ENCODE measurements at regions not wholly inside any gene's neighbourhood (a gene's known extent, or its start where the extent isn't known, plus 50 kb on each side); places are given as distances from the start of the nearest gene placed in this dataset.

GRCh38 chr10:78581133-78581694 lies 487.6 kb upstream of the ZMIZ1 start:
- intact Hi-C loops (cut with DNase I; ENCODE audit: low total_unique reads), result no loop called here
- TF ChIP-seq CTCF (IDR thresholded peaks at IDR 0.05) (no peak), POLR2A (IDR thresholded peaks at IDR 0.05) (no peak)
- no peak for DNase-seq

GRCh38 chr10:78582540-78582939 lies 486.2 kb upstream of the ZMIZ1 start:
- Histone ChIP-seq H3K36me3 (ENCODE audit: low read depth, missing control alignments) (no peaks in the 10 kb centered on the region), H3K9me3 (no peaks in the 10 kb centered on the region), H3K4me1 (no peaks in the 10 kb centered on the region), H3K4me3 (no peak overlapping the region), H3K27me3 (no peaks in the 10 kb centered on the region), H3K27ac (no peak overlapping the region)
- TF ChIP-seq CTCF (IDR thresholded peaks at IDR 0.05) (no peak), POLR2A (IDR thresholded peaks at IDR 0.05) (no peak)
- no peak for DNase-seq
- intact Hi-C loops (cut with DNase I; ENCODE audit: low total_unique reads), result no loop called here

More at GRCh38 chr10:78581133-78581694, 487.6 kb upstream of the ZMIZ1 start:
- Histone ChIP-seq H3K4me3 (no peak overlapping the region), H3K27ac (no peak overlapping the region), H3K27me3 (no peaks in the 10 kb centered on the region), H3K36me3 (ENCODE audit: low read depth, missing control alignments) (no peaks in the 10 kb centered on the region), H3K9me3 (no peaks in the 10 kb centered on the region), H3K4me1 (no peaks in the 10 kb centered on the region)
- 90 to 97% methylated on average over 4 of the region's 4 CpGs for WGBS, 2 donors

- H3K27ac ChIP-seq, result no peak overlapping the region
Observed at GRCh38 chr10:78584266-78584665, 484.5 kb upstream of the ZMIZ1 start.

GRCh38 chr10:78584681-78585080 lies 484.1 kb upstream of the ZMIZ1 start:
- H3K4me1 ChIP-seq, result no peaks in the 10 kb centered on the region
- no peaks in the 10 kb centered on the region for H3K36me3 ChIP-seq (ENCODE audit: low read depth, missing control alignments)
- 63 to 85% methylated on average over 5 to 7 of the region's 7 CpGs for WGBS, 2 donors
- no peak overlapping the region for H3K4me3 ChIP-seq
- H3K27me3 ChIP-seq, result no peaks in the 10 kb centered on the region
- no peak for DNase-seq
- intact Hi-C loops (cut with DNase I; ENCODE audit: low total_unique reads), result no loop called here
- no peaks in the 10 kb centered on the region for H3K9me3 ChIP-seq
- TF ChIP-seq CTCF (IDR thresholded peaks at IDR 0.05) (no peak), POLR2A (IDR thresholded peaks at IDR 0.05) (no peak)
- no peak overlapping the region for H3K27ac ChIP-seq

More at GRCh38 chr10:78584266-78584665, 484.5 kb upstream of the ZMIZ1 start:
- Histone ChIP-seq H3K9me3 (no peaks in the 10 kb centered on the region), H3K27me3 (no peaks in the 10 kb centered on the region), H3K4me1 (no peaks in the 10 kb centered on the region), H3K36me3 (ENCODE audit: low read depth, missing control alignments) (no peaks in the 10 kb centered on the region), H3K4me3 (no peak overlapping the region)
- TF ChIP-seq POLR2A (IDR thresholded peaks at IDR 0.05) (no peak), CTCF (IDR thresholded peaks at IDR 0.05) (no peak)
- no peak for DNase-seq
- 60 to 63% methylated on average over 4 of the region's 4 CpGs for WGBS, 2 donors
- intact Hi-C loops (cut with DNase I; ENCODE audit: low total_unique reads), result no loop called here

GRCh38 chr10:78585952-78586351 lies 482.8 kb upstream of the ZMIZ1 start:
- no peaks in the 10 kb centered on the region for H3K27me3 ChIP-seq
- intact Hi-C loops (cut with DNase I; ENCODE audit: low total_unique reads), result no loop called here
- H3K4me3 ChIP-seq, result no peak overlapping the region
- H3K27ac ChIP-seq, result no peak overlapping the region
- TF ChIP-seq CTCF (IDR thresholded peaks at IDR 0.05), result no peak
- no peak for TF ChIP-seq POLR2A (IDR thresholded peaks at IDR 0.05)
- H3K4me1 ChIP-seq, result no peaks in the 10 kb centered on the region
- H3K9me3 ChIP-seq, result no peaks in the 10 kb centered on the region
- DNase-seq, result no peak
- no peaks in the 10 kb centered on the region for H3K36me3 ChIP-seq (ENCODE audit: low read depth, missing control alignments)
- 96% methylated on average over 4 of the region's 4 CpGs for WGBS, 2 donors

Measured in testis (tissue), 2 donors.